ENCODE measurements at regions not wholly inside any gene's neighbourhood (a gene's known extent, or its start where the extent isn't known, plus 50 kb on each side); places are given as distances from the start of the nearest gene placed in this dataset.
"Not testable (repeated sequence)": the region's sequence is repeated elsewhere in the genome, so short reads cannot be mapped to it uniquely, and the experiment has no call there.

DNA sequence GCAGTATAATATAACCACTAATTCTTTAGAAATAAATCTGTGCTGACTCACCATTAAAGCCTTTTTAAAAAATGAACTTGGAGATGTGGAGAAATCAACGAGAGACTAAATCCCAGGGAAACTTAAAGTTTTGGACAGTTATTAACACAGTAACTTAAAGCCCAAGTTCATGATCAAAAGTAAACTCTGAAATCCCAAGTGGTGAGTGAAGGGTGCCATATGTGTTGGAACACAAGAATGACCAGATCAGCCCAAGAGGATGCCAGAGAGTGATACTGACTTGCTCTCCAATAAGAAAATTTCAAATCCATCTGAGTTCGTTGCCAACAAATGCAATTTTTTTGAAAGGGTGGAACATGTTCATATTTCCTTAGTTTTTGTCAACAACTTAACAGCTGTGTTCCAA is 838.1 kb upstream of the ACVR2A start:
- Histone ChIP-seq H3K4me3 (ENCODE audit: low read depth, low read length) (no peak overlapping the region), H3K27ac (ENCODE audit: low read depth, low read length) (no peak overlapping the region), H3K4me1 (ENCODE audit: control insufficient read depth, insufficient read depth, low read length) (no peaks in the 10 kb centered on the region), H3K27me3 (ENCODE audit: control insufficient read depth, insufficient read depth, low read length) (no peaks in the 10 kb centered on the region), H3K9me3 (ENCODE audit: control insufficient read depth, insufficient read depth, low read depth, low read length) (no peaks in the 10 kb centered on the region), H3K36me3 (ENCODE audit: control insufficient read depth, insufficient read depth, low read length) (no peaks in the 10 kb centered on the region), H3K9ac (ENCODE audit: low read length) (no peak overlapping the region)

DNA sequence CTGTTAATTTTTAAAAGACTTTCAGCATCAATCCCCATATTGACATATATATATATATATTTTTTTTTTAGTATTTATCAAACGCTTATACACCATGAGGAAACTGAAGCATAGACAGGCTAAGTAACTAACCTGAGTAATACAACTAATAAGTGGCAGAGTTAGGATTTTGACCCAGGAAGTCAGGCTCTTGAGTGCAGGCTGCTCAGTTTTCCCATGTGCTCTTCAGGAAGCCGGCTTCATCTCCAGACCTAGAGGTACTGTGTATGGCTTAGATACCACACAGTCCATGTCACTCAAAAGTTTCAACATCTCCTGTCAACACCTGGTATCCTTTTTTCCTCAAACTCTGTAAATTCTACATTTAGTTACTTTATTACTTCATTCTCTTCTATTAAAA is 841.7 kb upstream of the ACVR2A start:
- Histone ChIP-seq H3K27ac (ENCODE audit: low read depth, low read length) (no peak overlapping the region), H3K4me1 (ENCODE audit: control insufficient read depth, insufficient read depth, low read length) (no peaks in the 10 kb centered on the region), H3K4me3 (ENCODE audit: low read depth, low read length) (no peak overlapping the region), H3K9me3 (ENCODE audit: control insufficient read depth, insufficient read depth, low read depth, low read length) (no peaks in the 10 kb centered on the region), H3K9ac (ENCODE audit: low read length) (no peak overlapping the region), H3K27me3 (ENCODE audit: control insufficient read depth, insufficient read depth, low read length) (no peaks in the 10 kb centered on the region), H3K36me3 (ENCODE audit: control insufficient read depth, insufficient read depth, low read length) (no peaks in the 10 kb centered on the region)

DNA sequence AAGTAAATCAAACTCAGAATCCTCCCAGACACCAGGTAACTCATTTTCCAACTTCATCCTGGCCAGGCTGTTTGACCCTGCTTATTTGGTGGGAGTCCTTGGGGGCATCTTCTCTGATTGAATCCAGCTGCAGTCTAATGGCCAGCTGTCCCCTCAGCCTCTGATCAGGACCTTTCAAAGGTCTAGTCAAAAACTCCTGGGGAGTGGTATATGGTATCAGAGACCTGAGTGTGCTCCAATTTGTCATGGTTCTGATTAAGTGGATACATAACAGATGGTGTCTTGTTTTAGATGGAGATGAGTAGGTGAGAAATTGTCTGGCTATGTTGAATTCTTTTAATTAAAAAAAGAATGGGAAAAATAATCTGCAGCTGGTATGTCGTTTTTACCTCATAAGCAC is 842.6 kb upstream of the ACVR2A start:
- H3K27me3 ChIP-seq (ENCODE audit: control insufficient read depth, insufficient read depth, low read length): no peaks in the 10 kb centered on the region
- no peaks in the 10 kb centered on the region for H3K36me3 ChIP-seq (ENCODE audit: control insufficient read depth, insufficient read depth, low read length)
- no peak overlapping the region for H3K9ac ChIP-seq (ENCODE audit: low read length)
- no peaks in the 10 kb centered on the region for H3K4me1 ChIP-seq (ENCODE audit: control insufficient read depth, insufficient read depth, low read length)
- H3K27ac ChIP-seq (ENCODE audit: low read depth, low read length): no peak overlapping the region
- no peaks in the 10 kb centered on the region for H3K9me3 ChIP-seq (ENCODE audit: control insufficient read depth, insufficient read depth, low read depth, low read length)
- H3K4me3 ChIP-seq (ENCODE audit: low read depth, low read length): no peak overlapping the region

DNA sequence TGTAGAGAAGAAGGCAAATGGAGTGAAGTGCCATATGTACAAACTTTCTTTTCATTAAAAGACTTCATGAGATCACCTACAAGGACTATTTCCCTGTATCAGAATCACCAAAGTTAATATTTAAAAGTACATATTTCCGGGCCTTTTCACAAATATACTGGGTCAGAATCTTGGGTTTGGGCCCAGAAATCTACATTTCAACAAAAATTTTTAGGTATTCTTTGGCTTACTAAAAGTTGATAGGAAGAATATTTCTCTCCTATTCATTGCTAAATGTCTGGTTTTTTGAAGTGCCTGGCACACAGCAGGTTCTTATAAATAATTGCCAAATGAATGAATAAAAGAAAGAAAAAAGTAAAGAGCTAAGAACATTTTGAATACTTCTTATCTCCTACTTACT is 843.8 kb upstream of the ACVR2A start:
- no peaks in the 10 kb centered on the region for H3K9me3 ChIP-seq (ENCODE audit: control insufficient read depth, insufficient read depth, low read depth, low read length)
- H3K4me1 ChIP-seq (ENCODE audit: control insufficient read depth, insufficient read depth, low read length): no peaks in the 10 kb centered on the region
- no peak overlapping the region for H3K9ac ChIP-seq (ENCODE audit: low read length)
- H3K36me3 ChIP-seq (ENCODE audit: control insufficient read depth, insufficient read depth, low read length): no peaks in the 10 kb centered on the region
- H3K27me3 ChIP-seq (ENCODE audit: control insufficient read depth, insufficient read depth, low read length): no peaks in the 10 kb centered on the region
- H3K27ac ChIP-seq (ENCODE audit: low read depth, low read length): no peak overlapping the region
- H3K4me3 ChIP-seq (ENCODE audit: low read depth, low read length): no peak overlapping the region

- not testable (repeated sequence) for H3K27me3 ChIP-seq (ENCODE audit: control insufficient read depth, insufficient read depth, low read length); H3K9ac ChIP-seq (ENCODE audit: low read length); H3K27ac ChIP-seq (ENCODE audit: low read depth, low read length); H3K4me3 ChIP-seq (ENCODE audit: low read depth, low read length); H3K36me3 ChIP-seq (ENCODE audit: control insufficient read depth, insufficient read depth, low read length); H3K4me1 ChIP-seq (ENCODE audit: control insufficient read depth, insufficient read depth, low read length); H3K9me3 ChIP-seq (ENCODE audit: control insufficient read depth, insufficient read depth, low read depth, low read length)
Measured at GRCh38 chr2:147000151-147000550, 844.7 kb upstream of the ACVR2A start.

DNA sequence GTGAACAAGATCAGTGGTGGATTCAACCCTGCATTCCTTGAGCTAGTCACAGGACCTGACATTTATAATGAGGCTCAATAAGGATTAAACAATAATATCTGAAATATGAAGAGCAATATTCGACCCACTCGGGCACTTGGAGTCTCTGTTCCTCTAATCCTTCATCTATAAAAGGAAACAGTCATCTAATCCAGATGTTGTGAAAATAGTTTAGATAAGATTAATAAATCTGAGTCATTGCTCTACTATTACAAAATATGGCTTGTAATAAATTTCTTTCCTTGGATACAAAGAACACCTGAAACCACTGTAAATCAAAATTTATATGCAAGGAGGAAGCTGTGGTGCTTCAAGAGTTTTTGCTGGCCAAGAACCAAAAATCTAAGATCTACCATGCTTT is 846.9 kb upstream of the ACVR2A start:
- H3K27me3 ChIP-seq (ENCODE audit: control insufficient read depth, insufficient read depth, low read length): no peaks in the 10 kb centered on the region
- H3K4me3 ChIP-seq (ENCODE audit: low read depth, low read length): no peak overlapping the region
- H3K27ac ChIP-seq (ENCODE audit: low read depth, low read length): no peak overlapping the region
- H3K9me3 ChIP-seq (ENCODE audit: control insufficient read depth, insufficient read depth, low read depth, low read length): no peaks in the 10 kb centered on the region
- no peak overlapping the region for H3K9ac ChIP-seq (ENCODE audit: low read length)
- no peaks in the 10 kb centered on the region for H3K4me1 ChIP-seq (ENCODE audit: control insufficient read depth, insufficient read depth, low read length)
- H3K36me3 ChIP-seq (ENCODE audit: control insufficient read depth, insufficient read depth, low read length): no peaks in the 10 kb centered on the region

DNA sequence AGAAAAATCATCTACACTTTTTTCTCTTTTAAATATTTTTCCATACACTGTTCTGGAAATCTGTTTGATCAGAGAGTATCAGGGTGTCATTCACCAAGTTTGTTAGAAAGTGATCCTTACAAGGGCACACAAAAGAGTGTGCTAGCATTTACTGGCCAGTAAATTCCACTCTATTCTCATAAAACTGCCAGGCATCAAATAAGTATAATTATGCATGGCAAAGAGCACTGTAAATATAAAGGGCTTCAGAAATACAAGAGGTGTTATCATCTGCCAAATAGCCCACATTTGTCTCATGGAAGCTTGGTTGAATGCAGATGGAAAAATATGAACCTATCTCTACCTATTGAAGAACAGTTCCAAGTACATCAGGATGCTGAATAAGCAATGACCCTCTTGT is 847.3 kb upstream of the ACVR2A start:
- Histone ChIP-seq H3K9me3 (ENCODE audit: control insufficient read depth, insufficient read depth, low read depth, low read length) (no peaks in the 10 kb centered on the region), H3K4me3 (ENCODE audit: low read depth, low read length) (no peak overlapping the region), H3K4me1 (ENCODE audit: control insufficient read depth, insufficient read depth, low read length) (no peaks in the 10 kb centered on the region), H3K36me3 (ENCODE audit: control insufficient read depth, insufficient read depth, low read length) (no peaks in the 10 kb centered on the region), H3K9ac (ENCODE audit: low read length) (no peak overlapping the region), H3K27me3 (ENCODE audit: control insufficient read depth, insufficient read depth, low read length) (no peaks in the 10 kb centered on the region), H3K27ac (ENCODE audit: low read depth, low read length) (no peak overlapping the region)

DNA sequence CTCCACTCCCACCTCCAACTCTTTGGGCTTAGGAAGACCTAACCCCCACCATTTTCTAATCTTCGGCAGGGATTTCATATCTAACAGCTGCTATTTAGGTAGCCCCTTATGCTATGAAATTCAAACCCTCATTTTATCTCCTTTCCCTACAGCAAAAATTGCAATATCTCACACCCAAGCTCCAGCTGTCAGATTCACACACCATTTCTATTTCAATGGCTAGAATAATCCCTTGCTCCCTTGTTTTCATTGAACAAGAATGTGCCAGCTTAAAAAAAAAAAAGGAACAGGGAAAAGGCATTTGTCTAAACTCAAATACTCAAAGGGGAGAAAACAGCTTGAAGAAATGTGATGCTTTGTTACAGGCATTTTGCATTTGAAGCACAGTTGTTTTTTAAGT is 850.6 kb upstream of the ACVR2A start:
- no peaks in the 10 kb centered on the region for H3K9me3 ChIP-seq (ENCODE audit: control insufficient read depth, insufficient read depth, low read depth, low read length)
- H3K9ac ChIP-seq (ENCODE audit: low read length): no peak overlapping the region
- H3K4me3 ChIP-seq (ENCODE audit: low read depth, low read length): no peak overlapping the region
- no peak overlapping the region for H3K27ac ChIP-seq (ENCODE audit: low read depth, low read length)
- no peaks in the 10 kb centered on the region for H3K4me1 ChIP-seq (ENCODE audit: control insufficient read depth, insufficient read depth, low read length)
- H3K27me3 ChIP-seq (ENCODE audit: control insufficient read depth, insufficient read depth, low read length): no peaks in the 10 kb centered on the region
- H3K36me3 ChIP-seq (ENCODE audit: control insufficient read depth, insufficient read depth, low read length): no peaks in the 10 kb centered on the region

DNA sequence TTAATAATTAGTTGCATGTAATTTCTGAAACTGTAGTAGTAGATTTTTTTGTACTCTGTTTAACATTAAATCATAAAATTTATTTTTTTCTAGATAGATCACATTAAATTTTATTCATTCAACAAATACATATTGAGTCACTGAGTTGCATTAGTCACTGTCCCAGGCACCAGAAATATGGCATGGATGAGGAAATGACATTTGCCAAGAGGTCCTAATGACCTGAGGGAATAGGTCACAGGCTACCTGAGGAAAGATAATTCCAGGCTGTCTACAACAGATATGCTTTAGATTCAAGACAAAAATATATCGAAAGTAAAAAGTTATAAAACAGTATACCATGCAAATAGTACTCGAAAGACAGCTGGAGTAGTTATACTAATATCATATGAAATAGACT is 852.4 kb upstream of the ACVR2A start:
- H3K27ac ChIP-seq (ENCODE audit: low read depth, low read length): no peak overlapping the region
- H3K4me1 ChIP-seq (ENCODE audit: control insufficient read depth, insufficient read depth, low read length): no peaks in the 10 kb centered on the region
- H3K9me3 ChIP-seq (ENCODE audit: control insufficient read depth, insufficient read depth, low read depth, low read length): no peaks in the 10 kb centered on the region
- H3K36me3 ChIP-seq (ENCODE audit: control insufficient read depth, insufficient read depth, low read length): no peaks in the 10 kb centered on the region
- H3K27me3 ChIP-seq (ENCODE audit: control insufficient read depth, insufficient read depth, low read length): no peaks in the 10 kb centered on the region
- no peak overlapping the region for H3K9ac ChIP-seq (ENCODE audit: low read length)
- H3K4me3 ChIP-seq (ENCODE audit: low read depth, low read length): no peak overlapping the region

DNA sequence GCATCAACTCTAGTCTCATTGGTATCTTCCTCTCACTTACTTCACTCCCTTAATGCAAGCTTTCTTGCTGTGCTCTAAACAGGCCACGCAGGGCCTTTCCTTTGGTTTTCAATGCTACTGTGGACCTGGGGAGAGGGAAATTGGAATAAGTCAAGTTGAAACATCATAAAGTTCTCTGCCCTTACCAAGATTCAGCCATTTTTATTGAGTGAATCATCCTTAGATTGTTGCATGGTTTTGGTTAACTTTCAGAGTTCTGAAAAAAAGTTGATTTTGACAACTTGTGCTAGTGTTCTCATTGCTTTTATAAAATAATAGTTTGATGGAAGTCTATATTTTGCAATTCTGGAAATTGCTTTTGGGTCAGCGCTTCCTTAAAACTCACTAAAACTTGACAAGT is 852.8 kb upstream of the ACVR2A start:
- no peak overlapping the region for H3K4me3 ChIP-seq (ENCODE audit: low read depth, low read length)
- H3K9me3 ChIP-seq (ENCODE audit: control insufficient read depth, insufficient read depth, low read depth, low read length): no peaks in the 10 kb centered on the region
- no peak overlapping the region for H3K27ac ChIP-seq (ENCODE audit: low read depth, low read length)
- no peaks in the 10 kb centered on the region for H3K27me3 ChIP-seq (ENCODE audit: control insufficient read depth, insufficient read depth, low read length)
- no peak overlapping the region for H3K9ac ChIP-seq (ENCODE audit: low read length)
- no peaks in the 10 kb centered on the region for H3K36me3 ChIP-seq (ENCODE audit: control insufficient read depth, insufficient read depth, low read length)
- H3K4me1 ChIP-seq (ENCODE audit: control insufficient read depth, insufficient read depth, low read length): no peaks in the 10 kb centered on the region

DNA sequence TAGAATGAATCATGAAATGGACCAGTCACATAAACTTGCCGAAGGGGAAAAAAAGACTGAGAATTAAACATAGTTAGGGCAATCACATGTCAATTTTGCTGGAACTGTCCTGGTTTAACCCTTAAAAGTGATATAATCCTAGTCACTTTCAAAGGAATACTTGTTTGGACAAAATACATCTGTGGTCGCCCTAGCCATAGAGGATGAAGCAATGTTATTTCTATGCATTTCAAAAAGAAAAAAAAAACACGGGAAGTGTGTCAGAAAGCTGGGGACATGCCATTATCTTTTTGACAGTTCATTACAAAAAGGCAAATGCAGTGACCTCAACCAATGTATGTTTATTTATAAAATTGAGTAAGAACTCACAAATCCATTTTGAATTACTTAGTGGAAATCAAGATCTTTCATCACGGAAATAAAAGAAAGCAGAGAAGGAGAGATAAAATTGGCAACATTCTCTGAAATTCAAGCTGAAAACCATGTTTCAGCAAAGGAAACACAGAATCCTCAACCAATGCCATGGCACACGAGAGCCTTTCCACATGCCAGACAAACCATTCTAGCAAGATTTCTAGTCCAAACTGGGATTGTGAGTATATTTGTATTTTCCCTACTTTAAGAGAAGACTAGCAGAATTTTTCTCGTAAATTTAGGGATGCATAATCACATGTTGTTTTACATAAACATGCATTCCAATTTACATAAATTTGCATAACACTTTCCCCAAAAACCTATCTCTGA is 854.3 kb upstream of the ACVR2A start:
- Histone ChIP-seq H3K4me3 (ENCODE audit: low read depth, low read length) (no peak overlapping the region), H3K36me3 (ENCODE audit: control insufficient read depth, insufficient read depth, low read length) (no peaks in the 10 kb centered on the region), H3K27ac (ENCODE audit: low read depth, low read length) (no peak overlapping the region), H3K4me1 (ENCODE audit: control insufficient read depth, insufficient read depth, low read length) (no peaks in the 10 kb centered on the region), H3K27me3 (ENCODE audit: control insufficient read depth, insufficient read depth, low read length) (no peaks in the 10 kb centered on the region), H3K9ac (ENCODE audit: low read length) (no peak overlapping the region), H3K9me3 (ENCODE audit: control insufficient read depth, insufficient read depth, low read depth, low read length) (no peaks in the 10 kb centered on the region)

DNA sequence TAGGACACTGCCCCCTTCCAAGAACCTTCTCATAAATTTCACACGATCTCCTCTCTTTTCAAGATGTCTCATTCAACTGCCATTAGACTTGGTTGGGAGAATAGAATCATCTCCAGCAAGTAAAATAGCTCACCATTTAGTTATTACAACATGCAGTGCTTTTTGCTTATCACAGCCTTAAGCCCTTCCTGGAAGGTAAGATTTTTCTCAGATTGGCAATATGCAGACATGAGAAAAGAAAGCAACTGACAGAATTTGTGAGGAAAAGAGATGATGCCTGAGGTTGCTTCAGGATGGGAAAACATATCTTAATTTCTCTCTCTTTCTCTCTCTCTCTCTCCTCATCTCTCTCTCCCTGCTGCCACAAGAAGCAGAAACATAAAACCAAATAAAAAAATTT is 855.1 kb upstream of the ACVR2A start:
- Histone ChIP-seq H3K4me1 (ENCODE audit: control insufficient read depth, insufficient read depth, low read length) (no peaks in the 10 kb centered on the region), H3K27ac (ENCODE audit: low read depth, low read length) (no peak overlapping the region), H3K9ac (ENCODE audit: low read length) (no peak overlapping the region), H3K4me3 (ENCODE audit: low read depth, low read length) (no peak overlapping the region), H3K9me3 (ENCODE audit: control insufficient read depth, insufficient read depth, low read depth, low read length) (no peaks in the 10 kb centered on the region), H3K36me3 (ENCODE audit: control insufficient read depth, insufficient read depth, low read length) (no peaks in the 10 kb centered on the region), H3K27me3 (ENCODE audit: control insufficient read depth, insufficient read depth, low read length) (no peaks in the 10 kb centered on the region)

All from HUES6 (cell line).